Left cardiac atrium (tissue), 4 donors: ENCODE measurements at regions not wholly inside any gene's neighbourhood (a gene's known extent, or its start where the extent isn't known, plus 50 kb on each side); places are given as distances from the start of the nearest gene placed in this dataset.

Experiments
- ATAC-seq, 2 donors: fragments of 200-7000 bp; cut with Tn5 transposase; one replicate each; pipeline ENCODE4 v1.9.1; 2020; ENCODE audit warnings: mild to moderate bottlenecking in 2 of 2, moderate library complexity in 2 of 2
- DNase-seq: peaks from one replicate; pipeline ENCODE4 v3.0.0-alpha.2; 2020
- intact Hi-C, 2 donors: fragments of 100-400 bp; cut with DNase I; formaldehyde crosslinking; loops; one replicate each; pipeline versions ENCODE4 v1.14.1 to v1.15.1; 2022 to 2023
- donor health status: DM: no; HTN: yes; CAD: no.
- donor health status: DM: no; HTN: yes; CAD: no; lungs with severe emphysema.
- donor health status: DM: yes; HTN: yes; CAD: no.
- donor health status: Dilated cardiomyopathy.

DNA sequence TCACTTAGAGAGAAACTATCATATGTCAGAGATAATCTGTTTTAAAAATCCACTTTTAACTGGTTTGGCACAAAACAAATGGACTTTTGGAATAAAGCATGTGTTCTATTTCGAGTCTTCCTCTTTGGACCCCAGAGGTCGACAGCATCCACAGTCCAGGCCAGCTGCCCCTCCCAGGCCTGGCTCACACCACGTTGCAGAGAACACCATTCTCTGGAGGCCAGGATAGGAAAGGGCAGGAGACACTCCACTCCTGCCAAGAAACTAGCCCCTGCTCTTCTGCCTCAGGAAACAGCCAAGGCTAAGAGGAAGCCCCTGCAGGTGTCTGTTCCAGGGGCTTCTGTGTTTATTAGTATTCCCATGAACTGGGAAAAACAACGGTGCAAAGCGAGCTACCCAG lies 456.6 kb upstream of the ID2 start:
- ATAC-seq: peak; percentile 20 to 41
- no peak for DNase-seq
- intact Hi-C loops: loop anchor here in 1 of 2 donors (10.0 kb wide), 1 partner anchor 460 kb away; the partner anchor contains the start of gene ID2

DNA sequence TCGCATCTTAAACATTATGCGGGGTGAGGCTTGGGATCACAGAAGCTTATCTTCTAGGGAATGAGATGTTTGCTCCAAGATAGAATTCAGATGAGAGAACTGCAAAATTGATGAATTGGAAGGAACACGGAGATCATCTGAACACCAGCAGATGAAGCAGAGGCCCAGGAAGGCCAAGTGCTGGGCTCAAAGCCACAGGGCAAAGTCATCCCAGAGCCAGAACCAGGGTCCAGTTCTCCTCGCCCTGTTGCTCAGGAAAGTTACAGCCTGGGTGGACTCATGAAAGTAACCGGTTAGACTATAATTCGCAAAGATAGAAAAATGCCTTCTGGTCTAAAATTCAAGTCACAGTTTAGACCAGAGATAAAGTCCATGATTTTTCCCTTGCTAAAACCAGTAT lies 456.1 kb upstream of the ID2 start:
- ATAC-seq (no peak), DNase-seq (no peak)
- intact Hi-C loops: loop anchor here in 1 of 2 donors (10.0 kb wide), 1 partner anchor 459 kb away; the partner anchor contains the start of gene ID2

DNA sequence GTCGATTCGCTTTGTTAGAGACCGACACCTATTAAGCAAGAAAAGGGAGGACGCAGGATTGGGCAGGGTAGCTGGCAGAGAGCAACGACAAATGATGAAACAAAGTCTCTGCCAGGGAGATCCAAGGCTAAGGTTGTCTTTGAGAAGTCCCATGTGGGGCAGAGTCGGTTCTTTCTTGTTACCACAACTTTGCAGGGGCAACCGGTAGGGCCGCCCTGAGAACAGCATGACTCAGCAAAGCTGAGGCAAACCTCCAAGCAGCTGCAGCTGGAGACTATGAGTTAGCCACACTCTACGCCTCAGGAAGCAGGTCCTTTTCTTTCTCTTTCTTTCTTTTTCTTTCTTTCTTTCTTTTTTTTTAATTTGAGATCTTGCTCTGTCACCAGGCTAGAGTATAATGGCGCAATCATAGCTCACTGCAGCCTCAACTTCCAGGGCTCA lies 452.3 kb upstream of the ID2 start:
- intact Hi-C loops: loop anchor here in 1 of 2 donors (10.0 kb wide), 1 partner anchor 455 kb away; the partner anchor contains the start of gene ID2
- ATAC-seq: peak; percentile 83 to 91

GRCh38 chr2:8230466-8230865 lies 451.4 kb upstream of the ID2 start:
- DNase-seq (no peak), ATAC-seq (no peak)
- intact Hi-C loops: loop anchor here in 1 of 2 donors (10.0 kb wide), 1 partner anchor 184 kb away; no protein-coding TSS in a partner anchor

More for the DNA sequence above, 452.3 kb upstream of the ID2 start:
- peak; percentile 62 for DNase-seq

GRCh38 chr2:8231902-8232301 lies 450.0 kb upstream of the ID2 start:
- intact Hi-C loops: loop anchor here in 1 of 2 donors (10.0 kb wide), 1 partner anchor 183 kb away; no protein-coding TSS in a partner anchor
- ATAC-seq (no peak), DNase-seq (no peak)

DNA sequence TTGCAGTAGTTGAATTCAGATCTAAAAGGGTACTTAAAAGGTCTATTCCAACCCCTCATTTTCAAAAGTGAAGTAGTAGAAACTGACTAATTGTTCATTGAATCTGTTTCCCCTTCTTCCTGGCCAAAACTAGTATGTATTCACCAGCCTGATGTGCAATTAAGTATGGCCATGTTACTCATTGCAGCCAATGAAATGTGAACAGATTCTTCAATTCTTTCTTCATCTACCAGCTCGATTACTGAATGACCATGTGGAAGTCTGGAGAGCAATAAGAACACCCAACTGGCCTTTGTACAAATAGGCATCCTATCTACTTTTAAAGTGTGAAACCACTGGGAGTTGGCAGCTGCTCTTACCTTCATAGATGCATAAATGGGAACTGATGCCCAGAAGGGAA lies 449.0 kb upstream of the ID2 start:
- intact Hi-C loops: loop anchor here in 1 of 2 donors (10.0 kb wide), 1 partner anchor 182 kb away; no protein-coding TSS in a partner anchor
- ATAC-seq: no peak
- DNase-seq: no peak

GRCh38 chr2:8234253-8234652 lies 447.6 kb upstream of the ID2 start:
- intact Hi-C loops: loop anchor here in 1 of 2 donors (10.0 kb wide), 1 partner anchor 181 kb away; no protein-coding TSS in a partner anchor
- DNase-seq: no peak
- peak; percentile 19 to 45 for ATAC-seq

DNA sequence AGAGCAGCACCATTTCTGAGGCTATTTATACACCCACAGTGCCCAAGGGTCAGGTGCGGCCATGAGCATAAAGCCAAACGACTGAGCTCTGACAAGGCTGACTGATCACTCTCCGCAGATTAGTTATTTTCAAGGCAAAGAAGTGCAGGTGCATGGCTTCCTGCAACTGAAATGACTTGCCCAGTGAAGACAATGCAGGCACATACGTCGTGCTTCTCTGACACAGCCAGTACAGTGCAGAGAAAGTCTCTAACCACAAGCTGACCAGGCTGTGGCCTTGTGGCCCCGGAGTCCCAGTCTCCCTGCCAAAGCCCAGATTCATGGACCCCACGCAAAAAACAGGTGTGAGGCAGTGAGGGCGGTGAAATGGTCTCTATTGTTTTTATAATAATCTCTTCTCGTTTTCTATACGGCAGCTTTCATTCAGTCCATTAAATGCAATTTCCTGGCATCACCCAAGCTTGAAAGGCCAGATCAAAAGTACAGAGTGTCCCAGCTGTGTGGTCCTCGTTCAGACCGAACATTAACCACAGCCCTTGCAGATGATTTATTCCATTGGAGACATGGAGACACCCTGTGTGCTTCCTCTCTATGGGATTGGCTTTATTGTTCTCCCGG lies 447.0 kb upstream of the ID2 start:
- intact Hi-C loops: loop anchor here in 1 of 2 donors (10.0 kb wide), 1 partner anchor 180 kb away; no protein-coding TSS in a partner anchor
- DNase-seq (no peak), ATAC-seq (no peak)

DNA sequence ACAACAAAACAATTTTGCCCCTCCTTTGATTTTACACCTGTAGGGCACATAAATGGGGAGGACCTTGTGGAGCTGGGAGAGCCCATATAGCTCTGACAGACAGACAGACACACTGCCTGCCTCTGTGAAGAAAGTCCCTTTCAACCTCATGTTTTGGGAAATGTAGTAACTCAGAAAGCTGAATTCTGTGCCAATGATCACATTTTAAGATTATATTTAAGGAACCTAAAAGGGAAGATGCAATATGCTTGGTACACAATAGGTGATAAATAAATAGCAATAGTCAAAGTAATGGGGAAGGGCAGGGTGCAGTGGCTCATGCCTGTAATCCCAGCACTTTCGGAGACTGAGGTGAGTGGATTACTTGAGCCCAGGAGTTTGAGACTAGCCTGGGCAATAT lies 446.4 kb upstream of the ID2 start:
- ATAC-seq: no peak
- intact Hi-C loops: loop anchor here in 1 of 2 donors (10.0 kb wide), 1 partner anchor 179 kb away; no protein-coding TSS in a partner anchor
- DNase-seq: no peak

DNA sequence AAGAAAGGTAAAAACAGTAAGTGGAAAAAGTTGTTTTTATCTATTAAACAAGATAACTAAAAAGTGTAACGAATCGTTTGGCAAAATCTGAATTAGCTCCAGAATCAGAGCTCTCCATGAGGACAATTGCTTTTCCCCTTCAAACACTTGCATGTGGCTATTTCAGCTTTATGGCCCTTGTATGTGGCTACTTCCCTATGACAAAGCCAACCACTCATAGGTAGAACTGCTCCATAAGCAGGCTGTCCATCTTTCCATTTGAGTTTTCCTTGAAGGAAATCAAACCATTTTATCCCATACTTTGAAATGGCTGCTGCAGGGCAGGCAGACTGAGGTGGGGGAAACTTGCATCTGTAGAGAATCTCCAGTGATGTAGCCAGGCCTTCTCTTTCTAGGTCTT lies 445.5 kb upstream of the ID2 start:
- intact Hi-C loops: loop anchor here in 1 of 2 donors (10.0 kb wide), 1 partner anchor 178 kb away; no protein-coding TSS in a partner anchor
- DNase-seq: no peak
- ATAC-seq: no peak

DNA sequence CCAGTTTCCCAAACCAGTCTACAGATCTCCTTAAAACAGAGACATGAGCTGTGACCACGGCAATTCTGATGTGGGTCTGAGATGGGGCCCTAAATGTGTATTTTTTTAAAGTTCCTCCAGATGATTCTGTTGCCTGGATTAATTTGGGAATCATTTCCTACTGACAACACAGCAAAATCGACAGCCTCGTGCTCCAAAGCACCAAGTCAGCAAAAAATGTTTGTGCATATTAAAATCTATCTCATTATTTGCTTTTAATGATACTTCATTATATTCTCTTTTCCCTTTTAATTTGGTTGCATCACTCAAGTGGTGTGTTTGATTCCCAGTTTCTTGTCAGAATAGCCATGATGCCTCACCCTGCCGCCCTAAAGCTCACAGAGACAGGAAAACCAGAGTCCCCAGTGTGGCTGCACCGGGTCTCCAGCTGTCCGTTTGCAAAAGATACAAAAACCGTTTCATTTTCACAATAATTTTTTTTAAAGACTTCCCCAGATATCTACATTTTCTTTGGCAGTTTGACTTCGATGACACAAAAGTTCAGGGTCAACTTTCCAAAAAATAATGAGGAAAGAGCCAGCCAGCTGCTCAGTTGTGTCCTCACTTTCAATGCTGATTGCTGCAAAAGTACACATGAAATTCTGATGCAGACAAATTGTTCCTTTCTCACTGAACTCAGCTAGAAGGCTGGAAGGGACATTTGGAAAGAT lies 443.2 kb upstream of the ID2 start:
- ATAC-seq: peak; percentile 56 to 61
- peak; percentile 51 for DNase-seq
- intact Hi-C loops: loop anchor here in 1 of 2 donors (10.0 kb wide), 1 partner anchor 176 kb away; no protein-coding TSS in a partner anchor

- ATAC-seq (no peak), DNase-seq (no peak)
- intact Hi-C loops: loop anchor here in 1 of 2 donors (10.0 kb wide), 1 partner anchor 175 kb away; no protein-coding TSS in a partner anchor
These were observed 442.2 kb upstream of the ID2 start for GRCh38 chr2:8239531-8240088.

DNA sequence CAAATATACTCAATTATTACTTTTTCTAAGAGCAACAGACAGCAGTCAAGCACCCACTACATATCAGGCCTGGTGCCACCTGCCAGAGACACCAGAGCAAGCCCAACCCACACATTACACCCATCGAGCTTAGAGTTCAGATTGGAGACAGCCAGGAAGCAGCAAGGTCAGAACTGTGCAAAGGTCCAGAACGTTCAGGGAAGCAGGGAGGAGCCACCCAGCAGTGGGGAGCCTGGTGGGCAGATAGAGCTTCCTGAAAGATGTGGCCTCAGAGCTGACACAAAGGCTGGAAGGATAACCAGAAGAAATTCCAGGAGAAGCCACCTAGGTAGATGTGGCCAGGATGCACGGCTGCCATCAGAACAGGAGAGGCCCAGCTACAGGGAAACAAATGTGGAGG lies 440.5 kb upstream of the ID2 start:
- intact Hi-C loops: no loop called here
- DNase-seq (no peak), ATAC-seq (no peak)

DNA sequence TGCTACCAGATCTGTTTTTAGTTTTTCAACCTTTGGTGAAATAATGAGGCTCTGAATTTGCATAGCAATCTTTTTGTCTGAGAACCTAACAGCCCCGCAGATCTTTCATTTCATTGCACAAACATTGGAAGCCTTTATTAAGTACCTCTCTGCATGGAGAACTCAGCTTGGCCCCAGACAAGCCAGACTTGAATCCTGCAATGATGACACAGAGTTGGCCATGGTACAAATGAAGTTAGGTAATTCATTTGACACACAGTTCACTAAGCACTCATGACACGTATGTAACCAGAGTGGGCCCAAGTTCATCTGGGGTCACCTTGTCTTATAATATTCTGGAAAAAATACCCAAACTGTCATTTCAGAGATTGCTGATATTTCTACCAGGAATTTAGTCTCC lies 439.1 kb upstream of the ID2 start:
- DNase-seq (no peak), ATAC-seq (peak; percentile 53 to 63)
- intact Hi-C loops: no loop called here

GRCh38 chr2:8243748-8244400 lies 438.0 kb upstream of the ID2 start:
- ATAC-seq: no peak
- intact Hi-C loops: no loop called here
- DNase-seq: no peak

- ATAC-seq (no peak), DNase-seq (no peak)
- intact Hi-C loops: no loop called here
These were observed 437.2 kb upstream of the ID2 start for GRCh38 chr2:8244639-8245038.

- DNase-seq (no peak), ATAC-seq (no peak)
- intact Hi-C loops: no loop called here
These were observed 435.7 kb upstream of the ID2 start for GRCh38 chr2:8246137-8246536.

- ATAC-seq (peak in 1 of 2 donors; percentile 80), DNase-seq (no peak)
- intact Hi-C loops: no loop called here
These were observed 433.8 kb upstream of the ID2 start for GRCh38 chr2:8247905-8248622.

GRCh38 chr2:8248623-8248957 lies 433.3 kb upstream of the ID2 start:
- ATAC-seq (peak in 1 of 2 donors; percentile 35), DNase-seq (no peak)
- intact Hi-C loops: no loop called here
